HL-60 (cell line): ENCODE measurements at regions not wholly inside any gene's neighbourhood (a gene's known extent, or its start where the extent isn't known, plus 50 kb on each side); places are given as distances from the start of the nearest gene placed in this dataset.

Experiments
- DNase-seq, 2 experiments: peaks; one replicate each; pipeline ENCODE4 v3.0.0-alpha.2; 2010 to 2020; ENCODE audit warnings: low read depth in 1 of 2, low spot score in 1 of 2
- H3K27ac ChIP-seq: fragments of 250-450 bp; sonication (Bioruptor Pico); replicated peaks from 2 replicates; pipeline ENCODE4 v1.5.1; 2020; ENCODE audit warnings: mild to moderate bottlenecking, moderate library complexity
- H3K27me3 ChIP-seq: fragments of 250-450 bp; sonication (Bioruptor Pico); 2 replicates; pipeline ENCODE4 v1.5.1; 2021; ENCODE audit warnings: mild to moderate bottlenecking, moderate library complexity; ENCODE audit not compliant: insufficient read depth, poor library complexity, severe bottlenecking
- H3K4me3 ChIP-seq: replicated peaks from 2 replicates; pipeline ENCODE4 v1.5.1; 2011; ENCODE audit warnings: mild to moderate bottlenecking, control low read depth, low read length; ENCODE audit not compliant: insufficient read depth
- CTCF ChIP-seq: IDR thresholded peaks from one replicate; pipeline ENCODE4 v1.5.1; 2011; ENCODE audit warnings: low read length, control low read depth, inconsistent platforms; ENCODE audit not compliant: insufficient read depth
- GABPA ChIP-seq: IDR thresholded peaks from 2 replicates; pipeline ENCODE4 v1.6.1; 2012; ENCODE audit warnings: low read depth
- POLR2AphosphoS5 ChIP-seq: IDR thresholded peaks from 2 replicates; pipeline ENCODE4 v1.6.1; 2012; ENCODE audit warnings: low read depth
- REST ChIP-seq: IDR thresholded peaks from 2 replicates; pipeline ENCODE4 v1.6.1; 2012; ENCODE audit warnings: low read depth; ENCODE audit not compliant: insufficient replicate concordance
- SPI1 ChIP-seq: IDR thresholded peaks from 2 replicates; pipeline ENCODE4 v1.6.1; 2012; ENCODE audit warnings: low read depth, mild to moderate bottlenecking, borderline replicate concordance

GRCh38 chr18:78526275-78526674 is 453.3 kb upstream of the SALL3 start:
- no peaks in the 10 kb centered on the region for H3K27me3 ChIP-seq
- DNase-seq, result no peak
- TF ChIP-seq POLR2AphosphoS5 (no peak), SPI1 (no peak), CTCF (no peak), GABPA (no peak), REST (no peak)
- H3K27ac ChIP-seq, result no peak overlapping the region
- no peak overlapping the region for H3K4me3 ChIP-seq

- Histone ChIP-seq H3K27ac (no peak overlapping the region), H3K4me3 (no peak overlapping the region), H3K27me3 (no peaks in the 10 kb centered on the region)
- no peak for DNase-seq
- TF ChIP-seq REST (no peak), POLR2AphosphoS5 (no peak), GABPA (no peak), CTCF (no peak), SPI1 (no peak)
Observed at GRCh38 chr18:78526923-78527711, 452.5 kb upstream of the SALL3 start.

DNA sequence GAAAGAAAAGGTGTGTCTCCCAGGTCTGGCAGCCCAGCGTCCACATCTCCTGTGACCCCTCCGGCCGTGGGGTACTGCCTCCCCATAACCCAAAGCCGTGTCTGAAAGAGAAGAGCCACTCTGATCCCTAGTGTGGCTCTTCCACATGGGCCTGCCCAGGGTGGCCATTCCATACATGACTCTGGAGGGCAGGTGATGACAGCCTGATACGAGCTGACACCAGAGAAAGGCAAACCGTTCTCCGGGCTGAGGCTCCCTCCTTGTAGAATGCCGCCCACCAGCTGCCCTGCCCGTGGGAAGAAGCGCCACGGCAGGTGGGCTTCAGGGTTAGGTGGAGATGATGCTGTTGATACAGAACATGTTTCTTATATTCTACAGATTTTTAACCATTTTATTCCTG is 451.6 kb upstream of the SALL3 start:
- no peak for TF ChIP-seq CTCF
- no peak for TF ChIP-seq POLR2AphosphoS5
- no peak for TF ChIP-seq SPI1
- TF ChIP-seq GABPA, result no peak
- no peak for TF ChIP-seq REST
- Histone ChIP-seq H3K27me3 (no peaks in the 10 kb centered on the region), H3K4me3 (no peak overlapping the region), H3K27ac (no peak overlapping the region)
- DNase-seq, result no peak
